ENCODE measurements at regions not wholly inside any gene's neighbourhood (a gene's known extent, or its start where the extent isn't known, plus 50 kb on each side); places are given as distances from the start of the nearest gene placed in this dataset.

DNA sequence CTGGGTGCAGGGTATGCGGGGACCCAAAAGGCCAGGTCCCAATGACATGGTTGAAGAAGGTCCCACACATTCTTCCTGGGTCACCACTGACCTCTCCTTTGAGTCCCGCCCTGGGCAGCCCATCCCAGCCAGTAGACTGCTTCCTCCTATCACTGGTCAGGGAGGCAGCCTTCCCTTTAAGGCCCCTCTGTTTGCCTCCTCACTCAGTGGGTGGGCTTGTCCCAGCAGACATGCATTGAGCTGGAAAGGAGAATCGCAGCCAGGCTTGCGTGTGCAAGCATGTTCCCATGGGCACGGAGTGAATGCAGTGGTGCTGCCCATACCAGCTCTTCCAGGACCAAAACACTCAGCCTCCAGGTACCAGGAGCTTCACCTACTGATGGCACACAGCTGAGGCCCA is 162.4 kb upstream of the SYT13 start (continued):
- TF ChIP-seq, protein P1, sequence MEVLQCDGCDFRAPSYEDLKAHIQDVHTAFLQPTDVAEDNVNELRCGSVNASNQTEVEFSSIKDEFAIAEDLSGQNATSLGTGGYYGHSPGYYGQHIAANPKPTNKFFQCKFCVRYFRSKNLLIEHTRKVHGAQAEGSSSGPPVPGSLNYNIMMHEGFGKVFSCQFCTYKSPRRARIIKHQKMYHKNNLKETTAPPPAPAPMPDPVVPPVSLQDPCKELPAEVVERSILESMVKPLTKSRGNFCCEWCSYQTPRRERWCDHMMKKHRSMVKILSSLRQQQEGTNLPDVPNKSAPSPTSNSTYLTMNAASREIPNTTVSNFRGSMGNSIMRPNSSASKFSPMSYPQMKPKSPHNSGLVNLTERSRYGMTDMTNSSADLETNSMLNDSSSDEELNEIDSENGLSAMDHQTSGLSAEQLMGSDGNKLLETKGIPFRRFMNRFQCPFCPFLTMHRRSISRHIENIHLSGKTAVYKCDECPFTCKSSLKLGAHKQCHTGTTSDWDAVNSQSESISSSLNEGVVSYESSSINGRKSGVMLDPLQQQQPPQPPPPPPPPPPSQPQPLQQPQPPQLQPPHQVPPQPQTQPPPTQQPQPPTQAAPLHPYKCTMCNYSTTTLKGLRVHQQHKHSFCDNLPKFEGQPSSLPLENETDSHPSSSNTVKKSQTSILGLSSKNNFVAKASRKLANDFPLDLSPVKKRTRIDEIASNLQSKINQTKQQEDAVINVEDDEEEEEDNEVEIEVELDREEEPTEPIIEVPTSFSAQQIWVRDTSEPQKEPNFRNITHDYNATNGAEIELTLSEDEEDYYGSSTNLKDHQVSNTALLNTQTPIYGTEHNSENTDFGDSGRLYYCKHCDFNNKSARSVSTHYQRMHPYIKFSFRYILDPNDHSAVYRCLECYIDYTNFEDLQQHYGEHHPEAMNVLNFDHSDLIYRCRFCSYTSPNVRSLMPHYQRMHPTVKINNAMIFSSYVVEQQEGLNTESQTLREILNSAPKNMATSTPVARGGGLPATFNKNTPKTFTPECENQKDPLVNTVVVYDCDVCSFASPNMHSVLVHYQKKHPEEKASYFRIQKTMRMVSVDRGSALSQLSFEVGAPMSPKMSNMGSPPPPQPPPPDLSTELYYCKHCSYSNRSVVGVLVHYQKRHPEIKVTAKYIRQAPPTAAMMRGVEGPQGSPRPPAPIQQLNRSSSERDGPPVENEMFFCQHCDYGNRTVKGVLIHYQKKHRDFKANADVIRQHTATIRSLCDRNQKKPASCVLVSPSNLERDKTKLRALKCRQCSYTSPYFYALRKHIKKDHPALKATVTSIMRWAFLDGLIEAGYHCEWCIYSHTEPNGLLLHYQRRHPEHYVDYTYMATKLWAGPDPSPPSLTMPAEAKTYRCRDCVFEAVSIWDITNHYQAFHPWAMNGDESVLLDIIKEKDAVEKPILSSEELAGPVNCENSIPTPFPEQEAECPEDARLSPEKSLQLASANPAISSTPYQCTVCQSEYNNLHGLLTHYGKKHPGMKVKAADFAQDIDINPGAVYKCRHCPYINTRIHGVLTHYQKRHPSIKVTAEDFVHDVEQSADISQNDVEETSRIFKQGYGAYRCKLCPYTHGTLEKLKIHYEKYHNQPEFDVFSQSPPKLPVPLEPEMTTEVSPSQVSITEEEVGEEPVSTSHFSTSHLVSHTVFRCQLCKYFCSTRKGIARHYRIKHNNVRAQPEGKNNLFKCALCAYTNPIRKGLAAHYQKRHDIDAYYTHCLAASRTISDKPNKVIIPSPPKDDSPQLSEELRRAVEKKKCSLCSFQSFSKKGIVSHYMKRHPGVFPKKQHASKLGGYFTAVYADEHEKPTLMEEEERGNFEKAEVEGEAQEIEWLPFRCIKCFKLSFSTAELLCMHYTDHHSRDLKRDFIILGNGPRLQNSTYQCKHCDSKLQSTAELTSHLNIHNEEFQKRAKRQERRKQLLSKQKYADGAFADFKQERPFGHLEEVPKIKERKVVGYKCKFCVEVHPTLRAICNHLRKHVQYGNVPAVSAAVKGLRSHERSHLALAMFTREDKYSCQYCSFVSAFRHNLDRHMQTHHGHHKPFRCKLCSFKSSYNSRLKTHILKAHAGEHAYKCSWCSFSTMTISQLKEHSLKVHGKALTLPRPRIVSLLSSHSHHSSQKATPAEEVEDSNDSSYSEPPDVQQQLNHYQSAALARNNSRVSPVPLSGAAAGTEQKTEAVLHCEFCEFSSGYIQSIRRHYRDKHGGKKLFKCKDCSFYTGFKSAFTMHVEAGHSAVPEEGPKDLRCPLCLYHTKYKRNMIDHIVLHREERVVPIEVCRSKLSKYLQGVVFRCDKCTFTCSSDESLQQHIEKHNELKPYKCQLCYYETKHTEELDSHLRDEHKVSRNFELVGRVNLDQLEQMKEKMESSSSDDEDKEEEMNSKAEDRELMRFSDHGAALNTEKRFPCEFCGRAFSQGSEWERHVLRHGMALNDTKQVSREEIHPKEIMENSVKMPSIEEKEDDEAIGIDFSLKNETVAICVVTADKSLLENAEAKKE (CRISPR knock-in tag; IDR thresholded peaks at IDR 0.05) = no peak

DNA sequence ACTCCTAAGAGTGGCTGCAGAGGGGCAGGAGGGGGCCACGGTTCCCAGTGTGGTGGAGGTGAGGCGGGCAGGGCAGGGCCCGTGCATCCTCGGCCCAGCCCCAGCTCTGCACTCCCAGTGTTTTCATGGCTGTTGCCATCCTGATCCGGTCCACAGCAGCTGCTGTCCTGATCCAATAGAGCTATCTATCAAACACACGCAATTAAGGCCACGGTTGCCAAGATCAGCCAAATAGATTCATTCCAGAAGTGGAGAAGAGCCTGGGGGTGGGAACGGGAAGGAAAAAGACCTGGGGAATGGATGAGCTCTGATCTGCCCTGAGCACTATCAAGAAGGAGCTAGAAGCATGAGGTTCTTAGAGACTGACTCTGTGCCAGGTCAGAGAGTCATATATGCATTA is 160.9 kb upstream of the SYT13 start:
- H3K4me1 Mint-ChIP-seq = peaks cover 4% of the 10 kb centered on the region; the same call in 2 of the 3 replicates
- H3K9me3 Mint-ChIP-seq = peaks cover 2% of the 10 kb centered on the region; the same call in 1 of the 3 replicates
- Histone ChIP-seq H3K27ac (ENCODE audit: low read depth) (no peak overlapping the region), H3K9me2 (ENCODE audit: insufficient read depth) (no peaks in the 10 kb centered on the region), H3K79me2 (replicated peaks; ENCODE audit: insufficient read depth) (no peaks in the 10 kb centered on the region), H3K36me3 (ENCODE audit: insufficient read depth) (no peaks in the 10 kb centered on the region), H3K27me3 (ENCODE audit: insufficient read depth) (no peaks in the 10 kb centered on the region), H3F3A (replicated peaks; ENCODE audit: low read depth) (no peaks in the 10 kb centered on the region), H3K4me2 (no peak overlapping the region), H4K20me1 (replicated peaks; ENCODE audit: insufficient read depth) (no peaks in the 10 kb centered on the region), H3K4me1 (ENCODE audit: insufficient read depth) (no peaks in the 10 kb centered on the region), H3K4me3 (no peak overlapping the region), H2AFZ (no peak overlapping the region)
- no peak overlapping the region for H3K4me3 Mint-ChIP-seq
- no peaks in the 10 kb centered on the region for H3K36me3 Mint-ChIP-seq (ENCODE audit: low read depth)
- DNase-seq (ENCODE audit: low spot score) = no peak
- H3K27ac Mint-ChIP-seq = no peak overlapping the region
- ATAC-seq = no peak
- H3K27me3 Mint-ChIP-seq (ENCODE audit: insufficient read depth, low read depth, poor library complexity) = no peaks in the 10 kb centered on the region
- TF ChIP-seq, protein P2, sequence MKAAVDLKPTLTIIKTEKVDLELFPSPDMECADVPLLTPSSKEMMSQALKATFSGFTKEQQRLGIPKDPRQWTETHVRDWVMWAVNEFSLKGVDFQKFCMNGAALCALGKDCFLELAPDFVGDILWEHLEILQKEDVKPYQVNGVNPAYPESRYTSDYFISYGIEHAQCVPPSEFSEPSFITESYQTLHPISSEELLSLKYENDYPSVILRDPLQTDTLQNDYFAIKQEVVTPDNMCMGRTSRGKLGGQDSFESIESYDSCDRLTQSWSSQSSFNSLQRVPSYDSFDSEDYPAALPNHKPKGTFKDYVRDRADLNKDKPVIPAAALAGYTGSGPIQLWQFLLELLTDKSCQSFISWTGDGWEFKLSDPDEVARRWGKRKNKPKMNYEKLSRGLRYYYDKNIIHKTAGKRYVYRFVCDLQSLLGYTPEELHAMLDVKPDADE (IDR thresholded peaks at IDR 0.05) = no peak
- TF ChIP-seq NANOG (IDR thresholded peaks at IDR 0.05; ENCODE audit: borderline replicate concordance) = no peak
- no peak for TF ChIP-seq CREB1 (CRISPR knock-in tag; IDR thresholded peaks at IDR 0.05; ENCODE audit: low read depth)
- no peak for TF ChIP-seq STAT1 (IDR thresholded peaks at IDR 0.05; ENCODE audit: unreplicated experiment)
- TF ChIP-seq, protein P3, sequence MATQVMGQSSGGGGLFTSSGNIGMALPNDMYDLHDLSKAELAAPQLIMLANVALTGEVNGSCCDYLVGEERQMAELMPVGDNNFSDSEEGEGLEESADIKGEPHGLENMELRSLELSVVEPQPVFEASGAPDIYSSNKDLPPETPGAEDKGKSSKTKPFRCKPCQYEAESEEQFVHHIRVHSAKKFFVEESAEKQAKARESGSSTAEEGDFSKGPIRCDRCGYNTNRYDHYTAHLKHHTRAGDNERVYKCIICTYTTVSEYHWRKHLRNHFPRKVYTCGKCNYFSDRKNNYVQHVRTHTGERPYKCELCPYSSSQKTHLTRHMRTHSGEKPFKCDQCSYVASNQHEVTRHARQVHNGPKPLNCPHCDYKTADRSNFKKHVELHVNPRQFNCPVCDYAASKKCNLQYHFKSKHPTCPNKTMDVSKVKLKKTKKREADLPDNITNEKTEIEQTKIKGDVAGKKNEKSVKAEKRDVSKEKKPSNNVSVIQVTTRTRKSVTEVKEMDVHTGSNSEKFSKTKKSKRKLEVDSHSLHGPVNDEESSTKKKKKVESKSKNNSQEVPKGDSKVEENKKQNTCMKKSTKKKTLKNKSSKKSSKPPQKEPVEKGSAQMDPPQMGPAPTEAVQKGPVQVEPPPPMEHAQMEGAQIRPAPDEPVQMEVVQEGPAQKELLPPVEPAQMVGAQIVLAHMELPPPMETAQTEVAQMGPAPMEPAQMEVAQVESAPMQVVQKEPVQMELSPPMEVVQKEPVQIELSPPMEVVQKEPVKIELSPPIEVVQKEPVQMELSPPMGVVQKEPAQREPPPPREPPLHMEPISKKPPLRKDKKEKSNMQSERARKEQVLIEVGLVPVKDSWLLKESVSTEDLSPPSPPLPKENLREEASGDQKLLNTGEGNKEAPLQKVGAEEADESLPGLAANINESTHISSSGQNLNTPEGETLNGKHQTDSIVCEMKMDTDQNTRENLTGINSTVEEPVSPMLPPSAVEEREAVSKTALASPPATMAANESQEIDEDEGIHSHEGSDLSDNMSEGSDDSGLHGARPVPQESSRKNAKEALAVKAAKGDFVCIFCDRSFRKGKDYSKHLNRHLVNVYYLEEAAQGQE (IDR thresholded peaks at IDR 0.05; ENCODE audit: unreplicated experiment) = no peak
- TF ChIP-seq ZNF331 (CRISPR knock-in tag; IDR thresholded peaks at IDR 0.05; ENCODE audit: low read depth) = no peak
- TF ChIP-seq POLR2AphosphoS5 (IDR thresholded peaks at IDR 0.05; ENCODE audit: low read depth) = no peak
- TF ChIP-seq JUNB (IDR thresholded peaks at IDR 0.05; ENCODE audit: unreplicated experiment) = no peak
- TF ChIP-seq EZH2phosphoT487 (IDR thresholded peaks at IDR 0.05; ENCODE audit: unreplicated experiment) = no peak

Measured in GM23338 (cell line).